Loucy (cell line): ENCODE measurements at regions not wholly inside any gene's neighbourhood (a gene's known extent, or its start where the extent isn't known, plus 50 kb on each side); places are given as distances from the start of the nearest gene placed in this dataset.
"Not testable (repeated sequence)": the region's sequence is repeated elsewhere in the genome, so short reads cannot be mapped to it uniquely, and the experiment has no call there.

Experiments used
- H2AFZ ChIP-seq: fragments of 200-600 bp; sonication (generic); 2 replicates; pipeline ENCODE4 v1.6.0; 2016; ENCODE audit warnings: antibody characterized with exemption, mild to moderate bottlenecking, low read length, moderate library complexity
- H3F3A ChIP-seq: fragments of 200-600 bp; 2 replicates; pipeline ENCODE4 v1.6.0; 2016; ENCODE audit warnings: antibody characterized with exemption, low read depth, mild to moderate bottlenecking
- H3K27me3 ChIP-seq: fragments of 200-600 bp; sonication (generic); 2 replicates; pipeline ENCODE4 v1.6.1; 2014; ENCODE audit warnings: low read length, mild to moderate bottlenecking; ENCODE audit not compliant: insufficient read depth, poor library complexity, severe bottlenecking
- H3K36me3 ChIP-seq: fragments of 200-600 bp; sonication (generic); 2 replicates; pipeline ENCODE4 v1.6.1; 2016; ENCODE audit warnings: low read length; ENCODE audit not compliant: insufficient read depth
- H3K4me1 ChIP-seq: fragments of 200-600 bp; sonication (generic); 2 replicates; pipeline ENCODE4 v1.5.1; 2014; ENCODE audit warnings: low read length, mild to moderate bottlenecking; ENCODE audit not compliant: insufficient read depth, poor library complexity, severe bottlenecking
- H3K4me2 ChIP-seq: fragments of 200-600 bp; sonication (generic); 2 replicates; pipeline ENCODE4 v1.6.0; 2014; ENCODE audit warnings: antibody characterized with exemption, low read length, low read depth, mild to moderate bottlenecking; ENCODE audit not compliant: poor library complexity, severe bottlenecking
- H3K4me3 ChIP-seq: fragments of 200-600 bp; sonication (generic); 2 replicates; pipeline ENCODE4 v1.5.1; 2014; ENCODE audit warnings: low read length, mild to moderate bottlenecking, mixed read lengths; ENCODE audit not compliant: poor library complexity, severe bottlenecking
- H3K79me2 ChIP-seq: fragments of 200-600 bp; sonication (generic); 2 replicates; pipeline ENCODE4 v1.6.1; 2014; ENCODE audit warnings: low read length; ENCODE audit not compliant: insufficient read depth
- H3K9ac ChIP-seq: fragments of 200-600 bp; sonication (generic); 2 replicates; pipeline ENCODE4 v1.6.0; 2014; ENCODE audit warnings: mild to moderate bottlenecking, low read depth, low read length, moderate library complexity; ENCODE audit not compliant: poor library complexity, severe bottlenecking
- H3K9me2 ChIP-seq: fragments of 200-600 bp; sonication (generic); replicated peaks from 2 replicates; pipeline ENCODE4 v1.6.1; 2016; ENCODE audit warnings: low read depth, low read length, mixed read lengths
- H3K9me3 ChIP-seq: fragments of 200-600 bp; sonication (generic); 2 replicates; pipeline ENCODE4 v1.6.1; 2014; ENCODE audit warnings: mild to moderate bottlenecking, antibody characterized with exemption, low read length, low read depth; ENCODE audit not compliant: insufficient read depth
- H4K20me1 ChIP-seq: fragments of 200-600 bp; sonication (generic); 2 replicates; pipeline ENCODE4 v1.6.0; 2014; ENCODE audit warnings: antibody characterized with exemption, low read length, mild to moderate bottlenecking; ENCODE audit not compliant: insufficient read depth, poor library complexity, severe bottlenecking
- CTCF ChIP-seq: fragments of 200-600 bp; sonication (generic); conservative IDR thresholded peaks from 2 replicates; pipeline ENCODE4 v1.5.1; 2014; ENCODE audit warnings: mild to moderate bottlenecking, antibody characterized with exemption, low read length
- EZH2phosphoT487 ChIP-seq: fragments of 200-600 bp; IDR thresholded peaks from 2 replicates; pipeline ENCODE4 v1.6.1; 2018; ENCODE audit warnings: antibody characterized with exemption, mild to moderate bottlenecking, moderate library complexity, borderline replicate concordance

- Histone ChIP-seq H3F3A (peaks cover 12% of the 10 kb centered on the region), H3K9me3 (no peaks in the 10 kb centered on the region), H3K79me2 (no peaks in the 10 kb centered on the region), H3K36me3 (no peaks in the 10 kb centered on the region), H4K20me1 (no peaks in the 10 kb centered on the region), H2AFZ (no peak overlapping the region), H3K4me3 (peak overlapping the region; percentile 68), H3K27me3 (no peaks in the 10 kb centered on the region), H3K4me2 (peak overlapping the region; percentile 94), H3K4me1 (peaks cover 56% of the 10 kb centered on the region), H3K9ac (peak overlapping the region; percentile 95), H3K9me2 (no peaks in the 10 kb centered on the region)
- TF ChIP-seq CTCF (no peak), EZH2phosphoT487 (no peak)
These were observed 1239.8 kb downstream of the TMEM121 start for GRCh38 chr14:106766145-106766544.

- H3K9me3 ChIP-seq, H3K27me3 ChIP-seq, H2AFZ ChIP-seq, H3K9me2 ChIP-seq, H3K79me2 ChIP-seq, H3K36me3 ChIP-seq, H4K20me1 ChIP-seq: not testable (repeated sequence)
- Histone ChIP-seq H3K9ac (peak overlapping the region; percentile 95), H3K4me3 (peak overlapping the region; percentile 68), H3K4me1 (peaks cover 54% of the 10 kb centered on the region), H3K4me2 (peak overlapping the region; percentile 94), H3F3A (peaks cover 12% of the 10 kb centered on the region)
- peak; percentile 61 for TF ChIP-seq CTCF
These were observed 1240.3 kb downstream of the TMEM121 start for GRCh38 chr14:106766551-106767277.

GRCh38 chr14:106768230-106768629, 1241.8 kb downstream of the TMEM121 start:
- H3K4me2 ChIP-seq, H3K9me3 ChIP-seq, H3K36me3 ChIP-seq, H2AFZ ChIP-seq, H3K9ac ChIP-seq, H3K79me2 ChIP-seq, H4K20me1 ChIP-seq, H3K27me3 ChIP-seq, H3K9me2 ChIP-seq, H3K4me3 ChIP-seq: not testable (repeated sequence)
- Histone ChIP-seq H3K4me1 (peaks cover 59% of the 10 kb centered on the region), H3F3A (peaks cover 12% of the 10 kb centered on the region)

GRCh38 chr14:106768972-106769700, 1242.8 kb downstream of the TMEM121 start:
- not testable (repeated sequence) for H3K36me3 ChIP-seq, H3K79me2 ChIP-seq, H4K20me1 ChIP-seq, H3K9me3 ChIP-seq, H3K27me3 ChIP-seq, H3K9me2 ChIP-seq, H2AFZ ChIP-seq
- peak overlapping the region; percentile 47 for H3K4me3 ChIP-seq
- peak overlapping the region; percentile 65 for H3K4me2 ChIP-seq
- H3K9ac ChIP-seq = peak overlapping the region; percentile 67
- H3K4me1 ChIP-seq = peaks cover 63% of the 10 kb centered on the region
- H3F3A ChIP-seq = peaks cover 12% of the 10 kb centered on the region

- H3K27me3 ChIP-seq, H4K20me1 ChIP-seq, H3K9me3 ChIP-seq, H3K79me2 ChIP-seq, H3K9me2 ChIP-seq, H2AFZ ChIP-seq, H3K36me3 ChIP-seq: not testable (repeated sequence)
- peak overlapping the region; percentile 69 for H3K9ac ChIP-seq
- H3K4me3 ChIP-seq = peak overlapping the region; percentile 47
- peaks cover 12% of the 10 kb centered on the region for H3F3A ChIP-seq
- peaks cover 64% of the 10 kb centered on the region for H3K4me1 ChIP-seq
- peak overlapping the region; percentile 65 for H3K4me2 ChIP-seq
These were observed 1243.8 kb downstream of the TMEM121 start for GRCh38 chr14:106770158-106770672.
